ENCODE measurements at regions not wholly inside any gene's neighbourhood (a gene's known extent, or its start where the extent isn't known, plus 50 kb on each side); places are given as distances from the start of the nearest gene placed in this dataset.

DNA sequence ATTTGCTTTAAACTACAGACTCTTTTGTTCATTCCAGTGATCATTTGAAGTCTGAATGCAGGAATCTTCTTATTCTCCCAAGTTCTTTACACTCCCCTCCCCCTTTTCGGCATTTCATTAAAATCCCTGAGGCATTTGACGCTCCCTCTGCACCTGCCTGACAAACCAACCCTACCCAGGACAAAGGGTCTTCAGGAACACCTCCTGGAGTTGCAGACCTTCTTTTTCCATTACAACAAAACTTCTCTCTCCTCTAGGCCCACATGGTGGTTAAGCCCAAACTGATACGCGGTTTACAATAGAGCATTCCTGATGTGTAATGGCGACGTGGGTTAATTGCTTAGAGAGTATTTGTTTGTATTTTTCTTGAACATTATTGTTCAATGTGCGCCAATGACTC, 367.4 kb downstream of the FBXO15 start:
- DNase-seq: no peak

DNA sequence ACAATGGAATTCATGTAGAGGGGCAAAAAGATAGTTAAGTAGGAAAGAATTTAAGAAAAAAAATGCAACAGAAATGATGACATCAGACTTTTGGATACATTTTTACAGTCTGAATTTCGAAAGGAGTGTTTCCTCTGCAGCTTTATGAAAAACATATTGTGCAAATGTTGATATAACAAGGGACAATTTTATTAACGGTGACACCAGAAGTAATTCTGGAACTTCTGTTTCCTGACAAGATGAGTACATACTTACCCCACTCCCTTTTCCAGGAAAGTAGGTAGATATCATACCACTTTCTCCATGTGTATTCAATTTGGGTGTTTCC, 369.6 kb downstream of the FBXO15 start:
- DNase-seq: no peak

- no peak for DNase-seq
Measured at GRCh38 chr18:73777356-73778031, 370.1 kb downstream of the FBXO15 start.

DNA sequence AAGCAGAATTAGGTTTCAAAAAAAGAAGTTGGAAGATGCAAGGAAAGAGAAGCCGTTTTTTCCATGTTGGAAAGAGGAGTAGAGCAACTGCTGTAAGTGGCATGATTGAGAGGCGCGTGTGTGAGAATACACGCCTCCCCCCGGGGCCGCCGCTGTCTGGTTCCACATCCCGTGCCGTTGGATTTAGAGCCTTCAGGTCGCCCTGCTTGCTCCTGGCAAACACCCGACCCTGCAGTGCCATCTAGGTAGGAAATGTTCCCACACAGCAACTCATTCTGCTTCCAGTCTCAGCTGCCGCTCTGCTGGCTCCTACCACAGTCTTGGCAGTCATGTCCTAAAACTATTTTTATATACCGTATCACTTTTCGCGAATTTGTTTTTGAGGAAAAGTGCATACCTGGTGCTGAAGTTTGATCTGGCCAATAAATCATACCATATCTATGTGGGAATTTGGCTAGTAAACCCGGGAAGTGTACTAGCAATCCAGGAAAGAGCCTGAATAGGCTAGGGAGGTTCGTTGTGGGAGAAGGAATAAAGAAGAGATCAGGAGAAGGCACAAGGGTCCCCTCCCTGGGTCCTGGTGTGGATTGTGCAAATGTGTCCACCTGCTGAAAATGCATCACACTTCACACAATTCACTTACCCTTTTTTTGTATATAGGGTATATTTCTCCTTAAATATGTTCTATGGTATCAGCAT, 372.7 kb downstream of the FBXO15 start:
- no peak for DNase-seq

DNA sequence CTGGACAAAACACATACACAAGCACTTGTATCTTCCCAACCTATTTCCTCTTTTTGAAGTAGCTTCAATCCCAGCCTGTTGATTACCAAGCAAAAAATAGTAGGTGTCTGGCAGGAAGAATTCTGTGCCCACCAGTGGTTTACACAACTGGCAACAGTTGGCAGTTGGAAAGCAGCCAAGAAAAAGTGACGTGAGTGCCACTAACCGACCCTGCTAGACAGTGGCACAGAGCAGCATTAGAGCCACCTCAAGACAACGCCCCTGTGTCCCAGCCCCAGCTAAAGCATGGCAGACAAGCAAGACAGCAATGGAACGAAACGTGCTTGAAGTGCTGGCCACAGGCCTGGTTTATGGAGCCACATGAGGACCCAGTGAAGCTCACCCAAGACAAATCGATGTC, 379.6 kb downstream of the FBXO15 start:
- DNase-seq: peak; percentile 9

- DNase-seq: no peak
Measured at GRCh38 chr18:73766910-73767515, 380.6 kb downstream of the FBXO15 start.

GRCh38 chr18:73758446-73758845, 389.2 kb downstream of the FBXO15 start:
- DNase-seq: no peak

DNA sequence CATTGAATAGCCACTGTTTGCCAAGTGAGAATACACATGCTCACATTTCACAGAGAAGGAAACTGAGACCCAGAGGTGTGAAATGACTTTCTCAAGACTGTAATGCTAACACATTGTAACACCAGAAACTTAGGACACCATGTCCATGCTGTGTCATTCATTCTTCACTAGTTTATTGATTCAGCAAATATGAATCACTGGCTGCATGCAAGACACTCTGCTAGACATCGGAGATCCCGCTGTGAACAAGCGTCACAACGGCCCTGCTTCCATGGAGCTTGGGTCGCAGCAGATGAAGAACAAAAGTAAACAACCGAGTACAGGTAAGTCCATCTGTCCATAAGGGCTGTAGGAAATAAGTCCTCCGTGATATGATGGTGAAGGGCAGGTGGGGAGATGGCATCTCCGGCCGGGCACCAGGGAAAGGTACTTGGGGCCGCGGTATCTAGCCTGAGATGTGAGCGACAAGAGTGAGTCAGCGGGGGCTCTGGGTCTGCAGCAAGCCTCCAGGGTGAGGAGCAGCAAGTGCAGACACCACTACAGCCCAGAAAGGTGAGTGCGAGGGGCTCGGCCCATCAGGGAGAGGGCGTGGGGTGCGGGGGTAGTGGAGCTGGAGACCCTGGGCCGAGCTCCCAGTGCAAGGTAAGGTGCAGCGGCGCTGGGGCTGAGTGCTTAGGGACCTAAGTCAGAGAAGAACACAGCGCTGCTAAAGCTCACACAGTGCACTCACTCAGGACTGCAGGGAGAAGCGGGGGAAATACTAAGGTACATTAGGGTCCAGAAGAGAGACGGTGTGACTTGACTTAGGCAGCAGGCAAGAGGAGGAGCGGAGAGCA, 391.2 kb downstream of the FBXO15 start:
- DNase-seq: no peak

GRCh38 chr18:73752965-73753364, 394.7 kb downstream of the FBXO15 start:
- DNase-seq: no peak

DNA sequence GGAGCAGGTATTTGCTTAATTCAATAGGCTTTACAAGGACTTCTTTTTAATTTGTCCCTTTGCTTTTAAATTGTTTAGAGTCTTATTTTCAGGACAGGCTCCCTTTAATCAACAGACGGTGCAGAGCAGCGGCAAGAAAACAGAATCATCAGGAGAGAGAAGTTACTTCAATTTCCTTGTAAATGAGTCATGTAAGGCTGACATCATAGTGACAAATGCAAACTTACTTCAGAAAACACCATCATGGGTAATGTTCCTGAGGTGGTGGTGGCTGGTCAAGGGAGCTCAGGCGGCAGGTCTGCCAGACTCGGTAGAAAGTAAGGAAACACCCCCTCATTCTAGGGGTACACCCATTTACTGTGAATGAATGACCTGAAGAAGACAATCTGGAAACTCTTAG, 395.1 kb downstream of the FBXO15 start:
- no peak for DNase-seq

DNA sequence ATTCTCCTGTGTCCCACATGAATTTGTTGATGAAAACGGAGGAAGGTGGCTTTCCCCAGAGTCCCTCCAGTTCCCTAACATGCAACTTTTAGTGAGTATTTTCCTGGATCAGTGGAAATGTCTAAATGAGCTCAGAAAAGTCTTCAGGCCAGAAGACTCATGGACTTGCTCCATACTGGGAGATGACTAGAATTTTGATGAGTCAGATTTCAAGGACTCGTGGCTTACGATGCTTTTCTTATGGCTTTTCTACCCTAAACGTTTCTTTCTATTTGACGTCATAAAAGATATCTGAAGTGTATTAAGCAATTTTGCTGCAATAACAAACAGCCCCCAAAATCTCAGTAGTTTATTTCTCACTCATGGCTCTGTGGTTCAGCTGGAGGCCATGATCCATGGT, 397.6 kb downstream of the FBXO15 start:
- DNase-seq: no peak

- DNase-seq: no peak
Measured at GRCh38 chr18:73749304-73749703, 398.3 kb downstream of the FBXO15 start.

- no peak for DNase-seq
Measured at GRCh38 chr18:73748731-73749130, 398.9 kb downstream of the FBXO15 start.

GRCh38 chr18:73746101-73746500, 401.5 kb downstream of the FBXO15 start:
- DNase-seq: no peak

DNA sequence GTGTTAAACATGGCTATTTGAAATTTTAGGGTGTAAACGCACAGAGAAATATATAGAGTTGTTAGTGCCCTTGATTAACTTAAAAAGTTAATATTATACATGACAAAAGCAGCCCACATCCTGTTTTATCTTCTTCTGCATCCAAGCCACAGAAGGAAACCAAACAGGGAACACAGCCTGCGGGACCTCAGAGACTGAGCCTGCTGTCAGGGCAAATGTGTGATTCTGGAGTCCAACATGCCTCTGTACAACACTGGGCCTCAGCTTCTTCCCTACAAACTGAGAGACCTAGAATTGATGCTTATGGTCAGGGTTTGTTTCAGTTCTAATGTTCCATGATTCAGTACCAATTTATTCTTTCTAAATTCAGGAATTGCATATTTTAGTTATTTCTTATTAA, 404.7 kb downstream of the FBXO15 start:
- no peak for DNase-seq

DNA sequence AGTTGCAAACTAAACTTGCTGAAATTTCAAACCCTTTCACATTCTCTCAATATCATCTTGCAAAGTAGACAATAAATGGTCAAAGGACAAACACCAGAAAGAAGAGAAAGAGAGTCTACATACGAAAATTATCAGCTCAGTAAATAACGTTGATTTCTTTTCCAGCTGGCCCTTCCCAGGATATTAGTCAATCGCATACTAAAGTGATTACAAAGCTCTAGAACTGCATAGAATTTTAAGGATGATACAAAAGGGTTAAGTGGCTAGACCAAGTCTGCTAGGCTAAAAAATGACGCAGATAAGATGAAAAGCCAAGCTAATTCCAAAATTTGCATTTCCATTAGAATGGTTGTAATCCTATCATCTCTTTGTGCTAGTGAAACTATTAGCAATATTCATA, 405.7 kb downstream of the FBXO15 start:
- DNase-seq: no peak

- no peak for DNase-seq
Measured at GRCh38 chr18:73739098-73739497, 408.5 kb downstream of the FBXO15 start.

DNA sequence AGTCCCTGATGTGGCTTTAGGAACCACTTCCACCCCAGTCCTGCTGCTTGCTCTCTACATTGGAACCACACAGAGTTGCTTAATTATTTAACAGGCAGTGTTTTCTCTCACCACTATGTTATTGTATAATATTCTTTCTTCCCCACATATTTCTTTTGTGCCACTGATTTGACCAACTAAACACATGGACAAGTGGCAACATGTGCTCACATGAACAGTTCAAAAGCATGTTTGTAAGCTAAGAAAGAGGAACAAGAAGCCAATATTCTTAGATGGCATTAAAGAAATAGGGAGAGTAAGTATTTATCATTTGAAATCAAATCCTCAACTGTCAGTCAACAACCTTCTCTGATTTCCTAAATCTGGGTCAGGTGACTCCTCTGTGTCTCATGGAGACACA, 409.6 kb downstream of the FBXO15 start:
- no peak for DNase-seq

DNA sequence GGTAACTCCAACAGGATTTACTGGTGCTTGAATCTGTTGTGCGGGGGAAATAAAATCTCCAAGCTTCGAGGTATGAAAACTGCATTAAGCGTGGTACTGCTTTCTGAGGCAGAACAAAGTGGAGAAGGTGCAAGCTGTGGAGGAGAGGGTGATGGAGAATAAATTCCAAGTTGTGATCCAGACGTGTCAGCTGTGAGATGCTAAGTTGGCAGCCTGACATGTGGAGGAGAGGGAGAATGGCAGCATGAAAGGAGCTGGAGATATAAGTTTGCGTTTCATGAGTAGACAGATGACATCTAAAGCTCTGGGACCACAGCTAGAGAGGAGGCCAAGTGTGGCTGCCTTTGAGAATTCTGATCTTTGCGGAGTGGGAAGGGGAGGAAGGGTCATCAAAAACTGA, 411.8 kb downstream of the FBXO15 start:
- no peak for DNase-seq

GRCh38 chr18:73733806-73734314, 413.8 kb downstream of the FBXO15 start:
- no peak for DNase-seq

DNA sequence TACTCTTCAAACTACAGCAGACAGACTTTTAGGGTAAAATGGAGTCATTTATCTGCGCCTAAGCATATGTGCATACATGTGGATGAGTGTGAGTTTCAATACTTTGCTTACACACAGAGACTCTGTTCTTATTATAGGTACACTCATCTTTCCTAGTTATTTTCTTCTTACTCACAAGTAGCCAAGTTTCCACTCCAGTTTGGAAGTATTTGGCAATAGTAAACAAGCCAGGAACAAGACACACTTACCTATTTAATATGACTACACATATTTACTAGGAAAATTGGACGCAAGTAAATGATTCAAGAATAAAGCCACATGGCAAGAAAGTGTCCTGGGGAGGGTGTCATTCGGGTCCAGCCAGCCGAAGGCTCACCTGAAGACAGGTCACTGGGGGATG, 414.3 kb downstream of the FBXO15 start:
- no peak for DNase-seq

GRCh38 chr18:73728657-73729056, 419.0 kb downstream of the FBXO15 start:
- DNase-seq: no peak

- no peak for DNase-seq
Measured at GRCh38 chr18:73724958-73725357, 422.7 kb downstream of the FBXO15 start.

GRCh38 chr18:73719611-73720010, 428.0 kb downstream of the FBXO15 start:
- no peak for DNase-seq
